ENCODE measurements at regions not wholly inside any gene's neighbourhood (a gene's known extent, or its start where the extent isn't known, plus 50 kb on each side); places are given as distances from the start of the nearest gene placed in this dataset.
"Not testable (repeated sequence)": the region's sequence is repeated elsewhere in the genome, so short reads cannot be mapped to it uniquely, and the experiment has no call there.

DNA sequence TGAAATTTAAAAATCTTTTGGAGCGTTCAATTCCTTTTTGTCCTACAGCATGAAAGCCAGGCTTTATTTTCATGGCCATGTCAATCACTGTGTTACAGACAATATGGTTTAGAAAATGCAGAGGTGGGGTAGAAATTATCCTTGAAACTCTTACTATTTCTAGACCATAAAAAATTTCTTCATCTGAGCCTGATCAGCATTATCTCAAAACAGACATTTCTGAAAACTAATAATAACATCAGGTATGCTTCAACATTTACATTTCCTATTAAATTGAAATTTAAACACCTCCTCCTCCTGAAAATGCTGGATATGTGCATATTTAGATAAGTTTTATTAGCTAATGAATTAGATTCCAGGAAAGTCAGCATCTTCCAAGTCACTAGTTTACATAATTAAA lies 570.6 kb downstream of the RIT2 start:
- no peak overlapping the region for H3K4me3 ChIP-seq (ENCODE audit: low read depth, low read length)
- DNase-seq (ENCODE audit: low read depth) = no peak
- TF ChIP-seq, protein P1, sequence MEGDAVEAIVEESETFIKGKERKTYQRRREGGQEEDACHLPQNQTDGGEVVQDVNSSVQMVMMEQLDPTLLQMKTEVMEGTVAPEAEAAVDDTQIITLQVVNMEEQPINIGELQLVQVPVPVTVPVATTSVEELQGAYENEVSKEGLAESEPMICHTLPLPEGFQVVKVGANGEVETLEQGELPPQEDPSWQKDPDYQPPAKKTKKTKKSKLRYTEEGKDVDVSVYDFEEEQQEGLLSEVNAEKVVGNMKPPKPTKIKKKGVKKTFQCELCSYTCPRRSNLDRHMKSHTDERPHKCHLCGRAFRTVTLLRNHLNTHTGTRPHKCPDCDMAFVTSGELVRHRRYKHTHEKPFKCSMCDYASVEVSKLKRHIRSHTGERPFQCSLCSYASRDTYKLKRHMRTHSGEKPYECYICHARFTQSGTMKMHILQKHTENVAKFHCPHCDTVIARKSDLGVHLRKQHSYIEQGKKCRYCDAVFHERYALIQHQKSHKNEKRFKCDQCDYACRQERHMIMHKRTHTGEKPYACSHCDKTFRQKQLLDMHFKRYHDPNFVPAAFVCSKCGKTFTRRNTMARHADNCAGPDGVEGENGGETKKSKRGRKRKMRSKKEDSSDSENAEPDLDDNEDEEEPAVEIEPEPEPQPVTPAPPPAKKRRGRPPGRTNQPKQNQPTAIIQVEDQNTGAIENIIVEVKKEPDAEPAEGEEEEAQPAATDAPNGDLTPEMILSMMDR (IDR thresholded peaks at IDR 0.05; ENCODE audit: insufficient read depth, low read depth, low read length, missing control alignments) = no peak

DNA sequence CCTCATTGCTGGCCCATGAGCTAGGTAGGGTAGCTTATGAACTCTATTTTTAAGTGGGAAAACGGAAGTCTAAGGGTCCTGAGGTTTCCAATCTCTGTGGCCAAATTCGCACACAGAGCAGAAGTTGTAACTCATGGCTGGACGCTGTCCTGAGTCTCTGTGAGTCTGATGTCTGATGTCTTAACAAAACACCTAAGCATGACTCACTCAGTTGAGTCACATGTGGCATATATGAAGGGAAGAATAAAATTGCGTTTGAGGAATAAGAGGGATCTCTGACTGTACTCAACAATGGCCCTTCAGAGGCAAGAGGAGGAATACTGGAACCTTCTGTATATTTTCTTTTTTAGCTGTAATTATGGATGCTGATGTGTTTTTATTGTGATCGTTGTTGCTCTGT lies 569.7 kb downstream of the RIT2 start:
- TF ChIP-seq, protein P1 (IDR thresholded peaks at IDR 0.05; ENCODE audit: insufficient read depth, low read depth, low read length, missing control alignments) = no peak
- DNase-seq (ENCODE audit: low read depth) = no peak
- H3K4me3 ChIP-seq (ENCODE audit: low read depth, low read length) = no peak overlapping the region

DNA sequence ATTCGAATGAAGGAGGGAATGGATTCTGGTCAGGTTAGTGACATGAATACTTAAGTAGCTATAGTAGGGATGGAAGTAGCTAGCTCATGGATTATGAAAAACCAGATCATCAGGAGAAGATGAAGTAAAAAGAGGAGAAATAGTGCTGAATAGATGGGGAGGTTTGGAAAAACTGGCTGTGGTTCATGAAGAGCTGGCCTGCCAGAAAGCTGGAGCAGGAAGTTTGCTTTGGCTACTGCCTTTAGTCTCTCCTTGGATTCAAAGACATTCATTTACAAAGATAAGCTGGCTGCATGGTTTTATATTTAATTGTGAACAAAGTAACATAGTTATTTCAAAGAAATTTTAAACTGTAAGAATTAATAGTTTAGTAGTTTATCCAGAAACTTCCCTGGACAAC lies 567.0 kb downstream of the RIT2 start:
- no peak for DNase-seq (ENCODE audit: low read depth)
- TF ChIP-seq, protein P1 (IDR thresholded peaks at IDR 0.05; ENCODE audit: insufficient read depth, low read depth, low read length, missing control alignments) = no peak

GRCh38 chr18:42549596-42549995 lies 565.9 kb downstream of the RIT2 start:
- TF ChIP-seq, protein P1 (IDR thresholded peaks at IDR 0.05; ENCODE audit: insufficient read depth, low read depth, low read length, missing control alignments) = no peak
- no peak for DNase-seq (ENCODE audit: low read depth)

More for the DNA sequence above, 567.0 kb downstream of the RIT2 start:
- no peak overlapping the region for H3K4me3 ChIP-seq (ENCODE audit: low read depth, low read length)

GRCh38 chr18:42552559-42552958 lies 562.9 kb downstream of the RIT2 start:
- not testable (repeated sequence) for DNase-seq (ENCODE audit: low read depth); H3K4me3 ChIP-seq (ENCODE audit: low read depth, low read length)

More at GRCh38 chr18:42549596-42549995, 565.9 kb downstream of the RIT2 start:
- H3K4me3 ChIP-seq (ENCODE audit: low read depth, low read length) = no peak overlapping the region

DNA sequence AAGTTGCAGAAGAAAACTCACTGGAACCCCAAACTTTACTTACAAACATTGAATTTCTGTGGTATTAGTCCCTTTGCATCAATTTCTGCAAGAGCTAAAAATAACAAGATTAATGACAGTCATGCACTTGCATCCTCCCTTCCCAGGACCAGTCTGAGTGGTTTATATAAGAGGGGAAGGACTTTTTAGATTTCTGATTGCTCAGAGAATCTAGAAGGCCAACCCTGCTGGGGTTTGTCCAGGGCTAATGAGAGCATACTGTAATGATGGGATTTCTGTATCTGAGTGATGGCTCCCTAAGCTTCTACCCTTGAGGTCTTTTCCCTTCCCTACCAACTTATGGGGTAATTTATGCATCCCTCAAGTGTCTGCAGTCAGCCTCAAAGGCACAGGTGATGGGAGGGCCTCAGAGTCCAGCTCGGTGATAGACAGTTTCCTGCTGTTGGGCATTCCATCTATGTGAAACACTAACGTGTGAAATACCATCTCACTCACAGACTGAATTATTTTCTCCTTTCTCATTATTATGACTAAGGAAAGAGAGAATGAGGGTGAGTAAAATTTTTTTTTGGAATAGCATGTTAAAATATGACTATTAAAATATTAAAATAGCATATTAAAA lies 556.3 kb downstream of the RIT2 start:
- TF ChIP-seq, protein P1 (IDR thresholded peaks at IDR 0.05; ENCODE audit: insufficient read depth, low read depth, low read length, missing control alignments) = no peak
- no peak overlapping the region for H3K4me3 ChIP-seq (ENCODE audit: low read depth, low read length)
- no peak for DNase-seq (ENCODE audit: low read depth)

DNA sequence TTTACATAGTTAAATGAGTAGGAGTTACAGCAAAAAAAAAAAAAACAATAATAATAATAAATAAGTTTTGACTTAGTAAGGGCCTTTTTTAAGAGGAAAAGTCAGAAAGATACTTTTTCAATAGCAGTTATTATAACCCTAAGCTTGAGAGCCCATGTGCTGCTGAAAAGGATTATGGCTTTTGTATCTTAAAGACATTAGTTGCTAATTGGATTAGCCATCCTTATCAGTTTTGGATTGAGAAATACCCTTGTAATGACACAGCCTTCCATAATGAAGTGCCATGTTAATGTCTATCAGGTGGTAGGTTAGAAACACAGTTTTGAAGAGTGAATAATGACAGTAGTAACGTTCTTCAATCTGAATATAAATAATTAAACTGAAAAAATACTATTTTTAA lies 554.0 kb downstream of the RIT2 start:
- H3K4me3 ChIP-seq (ENCODE audit: low read depth, low read length) = no peak overlapping the region
- TF ChIP-seq, protein P1 (IDR thresholded peaks at IDR 0.05; ENCODE audit: insufficient read depth, low read depth, low read length, missing control alignments) = no peak
- DNase-seq (ENCODE audit: low read depth) = no peak
